Right lobe of liver (tissue), 4 donors: ENCODE measurements at regions not wholly inside any gene's neighbourhood (a gene's known extent, or its start where the extent isn't known, plus 50 kb on each side); places are given as distances from the start of the nearest gene placed in this dataset.

Source experiments
- CTCF ChIP-seq, 4 donors: fragments of 200-600 bp in 3 of 4; fragments of 450-650 bp in 1 of 4; IDR thresholded peaks; one replicate each; pipeline versions ENCODE4 v1.5.1 to v1.8.0; 2016 to 2022; ENCODE audit warnings: antibody characterized with exemption in 4 of 4, mild to moderate bottlenecking in 2 of 4
- POLR2A ChIP-seq: fragments of 450-650 bp; IDR thresholded peaks from one replicate; pipeline ENCODE4 v1.6.1; 2017; ENCODE audit warnings: antibody characterized with exemption, mild to moderate bottlenecking
- donor health status: DM: no; HTN: no; CAD: no.
- donor health status: DM: no; HTN: no; CAD: no.
- donor health status: DM: no; HTN: yes; CAD: no.

- no peak for TF ChIP-seq CTCF (IDR thresholded peaks at IDR 0.05)
- TF ChIP-seq POLR2A, result no peak
Observed at GRCh38 chr18:65423776-65424175, 327.0 kb upstream of the CDH7 start.
